ENCODE measurements at regions not wholly inside any gene's neighbourhood (a gene's known extent, or its start where the extent isn't known, plus 50 kb on each side); places are given as distances from the start of the nearest gene placed in this dataset.

DNA sequence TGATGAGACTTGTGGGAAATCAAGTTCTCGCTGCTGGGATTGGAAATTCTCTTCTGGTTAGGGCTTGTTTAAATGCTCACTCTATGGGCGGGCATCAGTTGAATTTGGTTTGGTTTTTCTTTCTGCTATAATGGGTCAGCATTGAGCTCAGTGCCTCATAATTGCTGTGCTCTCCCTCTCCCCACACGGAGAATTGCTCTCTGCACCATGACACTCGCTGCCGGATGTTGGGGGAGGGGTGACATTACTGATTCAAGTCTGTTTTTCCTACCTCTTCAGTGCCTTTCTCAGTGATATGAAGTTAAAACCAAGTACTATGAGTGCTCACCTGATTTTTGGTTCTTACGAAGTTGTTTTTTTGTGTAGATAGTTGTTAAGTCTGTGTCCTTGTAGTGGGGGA, 599.6 kb downstream of the EPM2A start:
- Histone ChIP-seq H3K4me1 (no peaks in the 10 kb centered on the region), H3K27me3 (no peaks in the 10 kb centered on the region), H3K36me3 (no peaks in the 10 kb centered on the region), H3K9me3 (no peaks in the 10 kb centered on the region), H3K4me3 (no peak overlapping the region), H3K27ac (no peak overlapping the region)
- DNase-seq (ENCODE audit: extremely low spot score in 2 of 2) = no peak
- intact Hi-C loops (cut with DNase I) = no loop called here
- no peak for TF ChIP-seq POLR2A (IDR thresholded peaks at IDR 0.05)

DNA sequence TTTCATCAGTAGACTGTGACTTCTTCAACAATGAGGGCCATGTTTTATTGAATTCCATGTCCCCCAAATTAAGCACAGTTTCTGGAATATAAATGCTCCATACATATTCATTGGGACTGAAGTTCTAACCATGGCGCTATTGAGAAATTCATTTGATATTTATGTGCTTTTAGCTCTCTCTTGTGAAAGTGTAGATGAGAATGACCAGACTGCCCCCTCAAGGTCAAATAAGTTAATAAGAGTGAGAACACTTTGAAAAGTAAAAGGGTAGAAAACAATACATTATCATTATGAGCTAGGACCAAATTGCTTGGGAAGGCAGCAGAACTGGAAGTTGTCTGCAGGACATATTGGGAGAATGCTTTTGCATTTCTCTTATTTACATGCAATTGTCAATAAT, 597.9 kb downstream of the EPM2A start:
- Histone ChIP-seq H3K36me3 (no peaks in the 10 kb centered on the region), H3K27me3 (no peaks in the 10 kb centered on the region), H3K4me3 (no peak overlapping the region), H3K9me3 (no peaks in the 10 kb centered on the region), H3K27ac (no peak overlapping the region), H3K4me1 (no peaks in the 10 kb centered on the region)
- DNase-seq (ENCODE audit: extremely low spot score in 2 of 2) = no peak
- no peak for TF ChIP-seq POLR2AphosphoS5 (IDR thresholded peaks at IDR 0.05; ENCODE audit: insufficient read depth in 1 of 2, low read depth in 1 of 2)
- TF ChIP-seq, protein P1, sequence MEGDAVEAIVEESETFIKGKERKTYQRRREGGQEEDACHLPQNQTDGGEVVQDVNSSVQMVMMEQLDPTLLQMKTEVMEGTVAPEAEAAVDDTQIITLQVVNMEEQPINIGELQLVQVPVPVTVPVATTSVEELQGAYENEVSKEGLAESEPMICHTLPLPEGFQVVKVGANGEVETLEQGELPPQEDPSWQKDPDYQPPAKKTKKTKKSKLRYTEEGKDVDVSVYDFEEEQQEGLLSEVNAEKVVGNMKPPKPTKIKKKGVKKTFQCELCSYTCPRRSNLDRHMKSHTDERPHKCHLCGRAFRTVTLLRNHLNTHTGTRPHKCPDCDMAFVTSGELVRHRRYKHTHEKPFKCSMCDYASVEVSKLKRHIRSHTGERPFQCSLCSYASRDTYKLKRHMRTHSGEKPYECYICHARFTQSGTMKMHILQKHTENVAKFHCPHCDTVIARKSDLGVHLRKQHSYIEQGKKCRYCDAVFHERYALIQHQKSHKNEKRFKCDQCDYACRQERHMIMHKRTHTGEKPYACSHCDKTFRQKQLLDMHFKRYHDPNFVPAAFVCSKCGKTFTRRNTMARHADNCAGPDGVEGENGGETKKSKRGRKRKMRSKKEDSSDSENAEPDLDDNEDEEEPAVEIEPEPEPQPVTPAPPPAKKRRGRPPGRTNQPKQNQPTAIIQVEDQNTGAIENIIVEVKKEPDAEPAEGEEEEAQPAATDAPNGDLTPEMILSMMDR (IDR thresholded peaks at IDR 0.05) = no peak
- intact Hi-C loops (cut with DNase I) = no loop called here

DNA sequence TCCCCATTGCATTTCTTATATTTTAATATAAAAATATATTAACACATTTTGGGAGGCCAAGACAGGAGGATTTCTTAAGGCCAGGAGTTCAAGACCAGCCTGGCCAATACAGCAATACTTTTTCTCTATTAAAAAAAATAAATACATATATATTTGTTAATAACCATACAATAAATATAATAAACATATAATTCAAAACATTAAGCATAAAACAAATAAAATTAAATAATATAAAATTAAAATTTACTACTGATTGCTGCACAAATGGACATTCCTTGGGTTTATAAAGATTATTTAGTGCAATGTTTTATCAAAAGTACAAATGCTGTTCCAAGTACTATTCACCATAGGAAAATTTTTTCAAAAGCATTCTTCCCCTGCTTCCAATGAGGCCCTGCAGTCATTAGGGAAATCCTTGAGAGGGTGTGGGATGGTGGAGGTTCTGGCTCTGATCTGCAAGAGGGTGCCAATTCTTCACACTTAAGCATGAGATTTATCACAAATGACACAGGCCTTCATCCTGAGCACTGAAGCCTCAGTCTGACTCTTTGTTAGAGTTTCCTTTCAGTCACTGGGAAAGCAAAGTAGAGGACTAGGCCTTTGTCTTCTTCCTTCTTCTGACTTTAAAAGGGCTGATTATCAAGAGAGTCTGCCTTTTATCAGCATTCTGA, 596.7 kb downstream of the EPM2A start:
- TF ChIP-seq POLR2A (IDR thresholded peaks at IDR 0.05) (no peak), POLR2AphosphoS5 (IDR thresholded peaks at IDR 0.05; ENCODE audit: insufficient read depth in 1 of 2, low read depth in 1 of 2) (no peak)
- Histone ChIP-seq H3K27me3 (no peaks in the 10 kb centered on the region), H3K36me3 (no peaks in the 10 kb centered on the region), H3K4me3 (no peak overlapping the region), H3K9me3 (no peaks in the 10 kb centered on the region), H3K4me1 (no peaks in the 10 kb centered on the region), H3K27ac (no peak overlapping the region)
- no peak for DNase-seq (ENCODE audit: extremely low spot score in 2 of 2)
- intact Hi-C loops (cut with DNase I) = no loop called here

DNA sequence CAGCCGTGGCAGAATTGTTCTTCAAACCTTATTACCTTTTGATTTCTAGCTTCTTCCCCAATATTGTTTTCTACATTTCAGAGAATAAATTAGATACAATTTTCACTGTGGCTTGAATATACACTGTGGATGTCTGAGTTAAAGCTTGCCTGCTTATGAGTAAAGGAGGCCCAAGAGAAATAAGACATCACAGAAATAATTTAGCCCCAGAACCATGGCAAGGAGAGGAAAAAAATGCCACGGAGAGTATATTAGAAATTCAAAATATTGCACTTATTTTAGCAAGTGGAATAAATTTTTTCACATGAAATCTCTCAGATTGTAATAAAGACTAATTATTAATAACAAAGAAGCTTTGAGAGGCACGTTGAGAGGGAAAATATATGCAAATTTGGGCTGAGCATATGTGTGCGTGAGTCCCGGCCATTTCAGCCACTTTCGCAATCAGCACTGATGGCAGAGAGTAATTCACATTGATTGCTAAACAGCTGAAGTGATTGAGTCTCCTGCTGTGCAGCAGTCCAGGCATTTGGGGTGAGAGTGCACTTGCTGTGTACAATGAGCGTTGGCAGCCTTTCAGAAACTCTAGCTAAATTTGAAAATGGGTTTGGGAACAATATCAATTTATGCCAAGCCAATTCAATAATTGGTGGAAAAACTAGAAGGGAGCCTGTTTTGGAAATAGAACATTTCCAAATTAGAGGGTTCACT, 596.0 kb downstream of the EPM2A start:
- TF ChIP-seq POLR2AphosphoS5 (IDR thresholded peaks at IDR 0.05; ENCODE audit: insufficient read depth in 1 of 2, low read depth in 1 of 2) = no peak
- Histone ChIP-seq H3K4me1 (no peaks in the 10 kb centered on the region), H3K9me3 (no peaks in the 10 kb centered on the region), H3K27ac (no peak overlapping the region), H3K36me3 (no peaks in the 10 kb centered on the region), H3K4me3 (no peak overlapping the region), H3K27me3 (no peaks in the 10 kb centered on the region)
- no peak for DNase-seq (ENCODE audit: extremely low spot score in 2 of 2)
- intact Hi-C loops (cut with DNase I) = no loop called here

DNA sequence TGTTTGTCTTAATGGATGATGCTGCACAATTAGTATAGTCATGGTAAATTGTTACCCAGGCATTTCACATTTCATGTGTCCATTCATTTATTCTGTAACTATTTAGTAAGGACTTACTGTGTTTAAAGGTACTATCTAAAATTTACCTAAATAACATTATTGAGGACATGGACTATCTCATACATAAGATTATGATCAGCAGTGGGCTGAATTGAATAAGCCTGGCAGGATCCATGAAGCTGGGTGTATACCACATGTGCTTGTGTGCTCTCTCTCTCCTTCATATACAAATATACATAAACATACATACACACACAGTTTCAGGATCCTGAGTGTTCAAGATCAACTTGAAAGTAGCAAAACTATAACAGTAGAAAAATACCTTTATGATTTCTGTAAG, 595.4 kb downstream of the EPM2A start:
- Histone ChIP-seq H3K27ac (no peak overlapping the region), H3K36me3 (no peaks in the 10 kb centered on the region), H3K4me1 (no peaks in the 10 kb centered on the region), H3K4me3 (no peak overlapping the region), H3K27me3 (no peaks in the 10 kb centered on the region), H3K9me3 (no peaks in the 10 kb centered on the region)
- no peak for TF ChIP-seq POLR2AphosphoS5 (IDR thresholded peaks at IDR 0.05; ENCODE audit: insufficient read depth in 1 of 2, low read depth in 1 of 2)
- TF ChIP-seq, protein P1 (IDR thresholded peaks at IDR 0.05) = no peak
- TF ChIP-seq POLR2A (IDR thresholded peaks at IDR 0.05) = no peak
- intact Hi-C loops (cut with DNase I) = no loop called here
- no peak for DNase-seq (ENCODE audit: extremely low spot score in 2 of 2)

DNA sequence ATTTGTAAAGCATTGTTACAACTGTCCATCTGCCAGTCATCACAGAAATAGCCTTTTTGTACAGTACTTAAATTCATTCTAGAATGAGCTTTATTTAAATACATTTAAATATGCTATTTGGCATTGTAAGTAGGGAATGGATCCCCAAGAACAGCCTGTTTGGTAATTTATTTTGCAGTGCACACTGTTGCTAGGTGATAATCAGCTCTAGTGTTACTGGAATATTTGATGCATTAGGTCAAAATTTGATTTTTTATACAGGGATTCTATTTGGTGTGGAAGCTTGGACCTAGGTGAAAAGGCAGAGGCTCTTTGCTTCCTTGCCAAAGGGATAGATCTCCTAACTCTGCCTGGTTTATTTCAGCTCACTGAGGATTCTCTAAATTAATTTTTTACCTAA, 593.7 kb downstream of the EPM2A start:
- intact Hi-C loops (cut with DNase I) = no loop called here
- TF ChIP-seq, protein P1 (IDR thresholded peaks at IDR 0.05) = no peak
- TF ChIP-seq POLR2AphosphoS5 (IDR thresholded peaks at IDR 0.05; ENCODE audit: insufficient read depth in 1 of 2, low read depth in 1 of 2) (no peak), POLR2A (IDR thresholded peaks at IDR 0.05) (no peak)
- no peaks in the 10 kb centered on the region for H3K27me3 ChIP-seq
- DNase-seq (ENCODE audit: extremely low spot score in 2 of 2) = no peak
- no peaks in the 10 kb centered on the region for H3K9me3 ChIP-seq
- no peak overlapping the region for H3K27ac ChIP-seq
- no peak overlapping the region for H3K4me3 ChIP-seq
- no peaks in the 10 kb centered on the region for H3K4me1 ChIP-seq
- H3K36me3 ChIP-seq = no peaks in the 10 kb centered on the region

Measured in vagina (tissue), 2 donors.